Transverse colon (tissue), 4 donors: ENCODE measurements at regions not wholly inside any gene's neighbourhood (a gene's known extent, or its start where the extent isn't known, plus 50 kb on each side); places are given as distances from the start of the nearest gene placed in this dataset.
"Not testable (repeated sequence)": the region's sequence is repeated elsewhere in the genome, so short reads cannot be mapped to it uniquely, and the experiment has no call there.

Experiments used
- DNase-seq: peaks from one replicate; pipeline ENCODE4 v3.0.0-alpha.2; 2019
- H3K27ac ChIP-seq, 4 donors: fragments of 200-600 bp; sonication (generic); 2 replicates each; pipeline ENCODE4 v1.5.1; 2016 to 2018; ENCODE audit warnings: inconsistent platforms in 4 of 4
- H3K27me3 ChIP-seq: fragments of 200-600 bp; sonication (generic); 2 replicates; pipeline ENCODE4 v1.5.1; 2017; ENCODE audit warnings: inconsistent platforms
- H3K36me3 ChIP-seq, 4 donors: fragments of 200-600 bp; sonication (generic); 2 replicates each; pipeline ENCODE4 v1.5.1; 2017 to 2019; ENCODE audit warnings: inconsistent platforms in 4 of 4
- H3K4me1 ChIP-seq, 4 donors: fragments of 200-600 bp; sonication (generic); 2 replicates each; pipeline ENCODE4 v1.5.1; 2017 to 2020; ENCODE audit warnings: inconsistent platforms in 4 of 4
- H3K4me3 ChIP-seq, 4 donors: fragments of 200-600 bp; sonication (generic); 1 replicate in 1 of 4; 2 replicates in 3 of 4; pipeline versions ENCODE4 v1.5.1 to v1.6.1; 2017 to 2019; ENCODE audit warnings: inconsistent platforms in 4 of 4
- H3K9me3 ChIP-seq, 2 donors: fragments of 200-600 bp; sonication (generic); 2 replicates each; pipeline ENCODE4 v1.5.1; 2017 to 2019; ENCODE audit warnings: inconsistent platforms in 2 of 2
- CTCF ChIP-seq, 5 experiments: fragments of 200-600 bp in 3 of 5; fragments of 450-650 bp in 2 of 5; sonication (generic) in 3 of 5; IDR thresholded peaks; 1 replicate in 2 of 5; 2 replicates in 3 of 5; pipeline ENCODE4 v1.5.1; 2016 to 2017; ENCODE audit warnings: antibody characterized with exemption in 5 of 5, inconsistent platforms in 3 of 5, mild to moderate bottlenecking in 2 of 5, moderate library complexity in 1 of 5
- EP300 ChIP-seq: sonication (generic); formaldehyde crosslinking; IDR thresholded peaks from one replicate; pipeline ENCODE4 v1.6.1; 2017; ENCODE audit warnings: antibody characterized with exemption, low read depth
- POLR2A ChIP-seq: fragments of 450-650 bp; IDR thresholded peaks from one replicate; pipeline ENCODE4 v1.6.1; 2016; ENCODE audit warnings: antibody characterized with exemption, mild to moderate bottlenecking, moderate library complexity
- POLR2AphosphoS5 ChIP-seq, 3 donors: sonication (generic); formaldehyde crosslinking; IDR thresholded peaks; one replicate each; pipeline ENCODE4 v1.6.1; 2016; ENCODE audit warnings: antibody characterized with exemption in 3 of 3
- WGBS, 2 donors: methylation state at CpG; one replicate each; pipeline ENCODE4 v1.1.5; 2018; ENCODE audit warnings: low coverage in 1 of 2; 5-methylcytosine and 5-hydroxymethylcytosine counted together
- in situ Hi-C, 4 donors: fragments of 200-750 bp; cut with MboI; loops; one replicate each; pipeline versions ENCODE4 v1.15.0 to v1.15.1; 2017; ENCODE audit warnings: low sequenced_read_pairs in 3 of 4, low pct_ligation_motif_present in 1 of 4, low pct_unique_long_range_greater_than_20kb in 1 of 4
- intact Hi-C: fragments of 100-400 bp; cut with DNase I; formaldehyde crosslinking; loops from one replicate; pipeline ENCODE4 v1.15.1; 2023; ENCODE audit warnings: low total_unique reads

GRCh38 chr1:173365341-173365740, 111.8 kb upstream of the PRDX6 start:
- no peak for TF ChIP-seq CTCF (IDR thresholded peaks at IDR 0.05)
- TF ChIP-seq POLR2A = no peak
- no peak for TF ChIP-seq POLR2AphosphoS5 (IDR thresholded peaks at IDR 0.05)
- no peak for TF ChIP-seq EP300
- Histone ChIP-seq H3K27ac (no peak overlapping the region), H3K36me3 (no peaks in the 10 kb centered on the region), H3K4me1 (no peaks in the 10 kb centered on the region), H3K27me3 (no peaks in the 10 kb centered on the region), H3K9me3 (no peaks in the 10 kb centered on the region), H3K4me3 (no peak overlapping the region)
- intact Hi-C loops = no loop called here
- 56 to 81% methylated on average over 1 of the region's 1 CpG for WGBS, 2 donors
- DNase-seq = no peak
- in situ Hi-C loops = no loop called here

GRCh38 chr1:173367136-173367535, 110.0 kb upstream of the PRDX6 start:
- no peak for DNase-seq
- H3K9me3 ChIP-seq = no peaks in the 10 kb centered on the region
- no peak overlapping the region for H3K27ac ChIP-seq
- 83 to 87% methylated on average over 5 to 6 of the region's 6 CpGs for WGBS, 2 donors
- H3K36me3 ChIP-seq = no peaks in the 10 kb centered on the region
- intact Hi-C loops (no loop called here), in situ Hi-C loops (no loop called here)
- H3K27me3 ChIP-seq = no peaks in the 10 kb centered on the region
- no peak for TF ChIP-seq EP300
- no peak for TF ChIP-seq POLR2A
- TF ChIP-seq CTCF (IDR thresholded peaks at IDR 0.05) = no peak
- no peak for TF ChIP-seq POLR2AphosphoS5 (IDR thresholded peaks at IDR 0.05)
- H3K4me1 ChIP-seq = no peaks in the 10 kb centered on the region
- no peak overlapping the region for H3K4me3 ChIP-seq

- DNase-seq, H3K9me3 ChIP-seq, H3K27me3 ChIP-seq, in situ Hi-C loops, H3K4me1 ChIP-seq, H3K27ac ChIP-seq, H3K4me3 ChIP-seq, intact Hi-C loops, H3K36me3 ChIP-seq: not testable (repeated sequence)
- 90 to 93% methylated on average over 2 to 3 of the region's 3 CpGs for WGBS, 2 donors
Observed at GRCh38 chr1:173370586-173370985, 106.5 kb upstream of the PRDX6 start.

- 94 to 100% methylated on average over 1 of the region's 1 CpG for WGBS, 2 donors
- H3K9me3 ChIP-seq, H3K27ac ChIP-seq, H3K4me1 ChIP-seq, intact Hi-C loops, DNase-seq, H3K4me3 ChIP-seq, in situ Hi-C loops, H3K27me3 ChIP-seq, H3K36me3 ChIP-seq: not testable (repeated sequence)
Observed at GRCh38 chr1:173376065-173376464, 101.1 kb upstream of the PRDX6 start.

- H3K9me3 ChIP-seq = no peaks in the 10 kb centered on the region
- no peaks in the 10 kb centered on the region for H3K36me3 ChIP-seq
- in situ Hi-C loops (no loop called here), intact Hi-C loops (no loop called here)
- TF ChIP-seq CTCF (IDR thresholded peaks at IDR 0.05) (no peak), POLR2AphosphoS5 (IDR thresholded peaks at IDR 0.05) (no peak), POLR2A (no peak), EP300 (no peak)
- H3K27ac ChIP-seq = no peak overlapping the region
- no peak for DNase-seq
- 91 to 95% methylated on average over 6 to 13 of the region's 13 CpGs for WGBS, 2 donors
- H3K4me3 ChIP-seq = no peak overlapping the region
- H3K4me1 ChIP-seq = no peaks in the 10 kb centered on the region
- H3K27me3 ChIP-seq = no peaks in the 10 kb centered on the region
Observed at GRCh38 chr1:173377266-173377665, 99.9 kb upstream of the PRDX6 start.
